ENCODE measurements at regions not wholly inside any gene's neighbourhood (a gene's known extent, or its start where the extent isn't known, plus 50 kb on each side); places are given as distances from the start of the nearest gene placed in this dataset.
"Not testable (repeated sequence)": the region's sequence is repeated elsewhere in the genome, so short reads cannot be mapped to it uniquely, and the experiment has no call there.

GRCh38 chr4:117916728-117917127 is 117.6 kb upstream of the NDST3 start:
- no peaks in the 10 kb centered on the region for H3K9me3 ChIP-seq
- intact Hi-C loops (cut with DNase I; ENCODE audit: low total_unique reads): no loop called here
- in situ Hi-C loops (cut with MboI; ENCODE audit: low pct_ligation_motif_present in 1 of 4, low pct_unique_long_range_greater_than_20kb in 1 of 4, low sequenced_read_pairs in 3 of 4): no loop called here
- DNase-seq: no peak
- H3K27ac ChIP-seq: no peak overlapping the region
- WGBS, 2 donors (ENCODE audit: low coverage in 1 of 2): 94% methylated on average over 4 of the region's 4 CpGs; no CpG with 5 or more reads in 1 of the 2 donors
- no peak for TF ChIP-seq CTCF (IDR thresholded peaks at IDR 0.05)
- no peak for TF ChIP-seq POLR2A (IDR thresholded peaks at IDR 0.05)
- TF ChIP-seq EP300 (IDR thresholded peaks at IDR 0.05; ENCODE audit: low read depth): no peak
- no peak for TF ChIP-seq POLR2AphosphoS5 (IDR thresholded peaks at IDR 0.05)
- H3K36me3 ChIP-seq: no peaks in the 10 kb centered on the region
- no peaks in the 10 kb centered on the region for H3K27me3 ChIP-seq
- H3K4me1 ChIP-seq: no peaks in the 10 kb centered on the region
- H3K4me3 ChIP-seq: no peak overlapping the region

DNA sequence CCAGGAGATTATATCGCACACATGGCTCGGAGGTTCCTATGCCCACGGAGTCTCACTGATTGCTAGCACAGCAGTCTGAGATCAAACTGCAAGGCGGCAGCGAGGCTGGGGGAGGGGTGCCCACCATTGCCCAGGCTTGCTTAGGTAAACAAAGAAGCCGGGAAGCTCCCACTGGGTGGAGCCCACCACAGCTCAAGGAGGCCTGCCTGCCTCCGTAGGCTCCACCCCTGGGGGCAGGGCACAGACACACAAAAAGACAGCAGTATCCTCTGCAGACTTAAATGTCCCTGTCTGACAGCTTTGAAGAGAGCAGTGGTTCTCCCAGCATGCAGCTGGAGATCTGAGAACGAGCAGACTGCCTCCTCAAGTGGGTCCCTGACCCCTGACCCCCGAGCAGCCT is 112.0 kb upstream of the NDST3 start:
- H3K27ac ChIP-seq; DNase-seq; H3K9me3 ChIP-seq; H3K36me3 ChIP-seq; H3K27me3 ChIP-seq; H3K4me3 ChIP-seq; H3K4me1 ChIP-seq; intact Hi-C loops (cut with DNase I; ENCODE audit: low total_unique reads); in situ Hi-C loops (cut with MboI; ENCODE audit: low pct_ligation_motif_present in 1 of 4, low pct_unique_long_range_greater_than_20kb in 1 of 4, low sequenced_read_pairs in 3 of 4): not testable (repeated sequence)
- 75% methylated on average over 8 of the region's 9 CpGs; no CpG with 5 or more reads in 1 of the 2 donors for WGBS, 2 donors (ENCODE audit: low coverage in 1 of 2)

GRCh38 chr4:117927823-117928222 is 106.5 kb upstream of the NDST3 start:
- H3K27ac ChIP-seq; DNase-seq; H3K4me1 ChIP-seq; H3K9me3 ChIP-seq; H3K36me3 ChIP-seq; in situ Hi-C loops (cut with MboI; ENCODE audit: low pct_ligation_motif_present in 1 of 4, low pct_unique_long_range_greater_than_20kb in 1 of 4, low sequenced_read_pairs in 3 of 4); H3K27me3 ChIP-seq; intact Hi-C loops (cut with DNase I; ENCODE audit: low total_unique reads); H3K4me3 ChIP-seq: not testable (repeated sequence)
- 89 to 95% methylated on average over 2 of the region's 2 CpGs for WGBS, 2 donors (ENCODE audit: low coverage in 1 of 2)

DNA sequence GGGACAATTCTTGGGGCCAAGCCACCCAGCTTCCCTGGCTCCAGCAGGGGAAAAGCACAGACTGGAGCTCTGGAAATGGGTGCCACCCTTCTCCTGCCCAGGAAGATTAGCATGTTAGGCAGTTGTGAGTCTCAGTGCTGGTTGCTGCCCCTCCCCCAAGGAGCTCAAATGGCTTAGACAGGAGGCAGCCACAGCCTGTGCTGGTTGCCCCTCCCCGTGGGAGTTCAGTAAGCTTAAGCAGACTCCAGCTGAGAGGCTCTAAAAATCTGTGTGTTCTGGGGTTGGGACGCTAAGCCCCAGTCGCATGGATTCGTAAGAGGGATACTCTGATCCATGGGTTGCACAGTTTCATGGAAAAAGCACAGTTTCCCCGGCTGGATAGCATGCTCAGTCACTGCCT is 92.7 kb upstream of the NDST3 start:
- no peak for TF ChIP-seq EP300 (IDR thresholded peaks at IDR 0.05; ENCODE audit: low read depth)
- no peak for TF ChIP-seq CTCF (IDR thresholded peaks at IDR 0.05)
- TF ChIP-seq POLR2A (IDR thresholded peaks at IDR 0.05): no peak
- TF ChIP-seq POLR2AphosphoS5 (IDR thresholded peaks at IDR 0.05): no peak

DNA sequence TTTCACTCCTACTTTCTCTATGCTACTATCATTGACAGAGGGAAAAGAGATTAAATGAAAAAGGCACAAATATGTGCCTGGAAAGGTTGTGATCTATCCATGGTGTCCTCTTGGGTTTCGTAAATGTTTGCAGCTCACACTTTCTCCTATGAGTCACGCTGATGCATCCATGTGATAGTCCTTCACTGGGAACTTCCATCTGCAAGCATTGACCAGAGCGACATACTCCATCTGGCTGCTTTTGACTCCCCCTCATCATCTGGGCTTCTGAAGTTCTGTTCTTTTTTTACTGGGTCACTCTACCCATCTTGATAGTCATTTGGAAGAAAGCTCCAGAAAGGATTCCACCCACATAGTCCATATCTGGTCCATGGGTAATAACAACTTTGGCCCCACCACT is 84.7 kb upstream of the NDST3 start:
- no peak overlapping the region for H3K27ac ChIP-seq
- TF ChIP-seq POLR2AphosphoS5 (IDR thresholded peaks at IDR 0.05) (no peak), CTCF (IDR thresholded peaks at IDR 0.05) (no peak), EP300 (IDR thresholded peaks at IDR 0.05; ENCODE audit: low read depth) (no peak), POLR2A (IDR thresholded peaks at IDR 0.05) (no peak)
- WGBS, 2 donors (ENCODE audit: low coverage in 1 of 2): 56 to 57% methylated on average over 3 of the region's 3 CpGs
- no peaks in the 10 kb centered on the region for H3K4me1 ChIP-seq
- H3K9me3 ChIP-seq: no peaks in the 10 kb centered on the region
- H3K36me3 ChIP-seq: no peaks in the 10 kb centered on the region
- intact Hi-C loops (cut with DNase I; ENCODE audit: low total_unique reads): no loop called here
- DNase-seq: no peak
- H3K27me3 ChIP-seq: no peaks in the 10 kb centered on the region
- no peak overlapping the region for H3K4me3 ChIP-seq
- in situ Hi-C loops (cut with MboI; ENCODE audit: low pct_ligation_motif_present in 1 of 4, low pct_unique_long_range_greater_than_20kb in 1 of 4, low sequenced_read_pairs in 3 of 4): no loop called here

More for the DNA sequence above, 92.7 kb upstream of the NDST3 start:
- Histone ChIP-seq H3K4me3 (no peak overlapping the region), H3K4me1 (no peaks in the 10 kb centered on the region), H3K27me3 (no peaks in the 10 kb centered on the region), H3K9me3 (peaks cover 0 to 4% of the 10 kb centered on the region in 2 donors), H3K36me3 (no peaks in the 10 kb centered on the region), H3K27ac (no peak overlapping the region)
- WGBS, 2 donors (ENCODE audit: low coverage in 1 of 2): 77% methylated on average over 5 of the region's 5 CpGs; no CpG with 5 or more reads in 1 of the 2 donors
- intact Hi-C loops (cut with DNase I; ENCODE audit: low total_unique reads) (no loop called here), in situ Hi-C loops (cut with MboI; ENCODE audit: low pct_ligation_motif_present in 1 of 4, low pct_unique_long_range_greater_than_20kb in 1 of 4, low sequenced_read_pairs in 3 of 4) (no loop called here)
- DNase-seq: no peak

Measured in transverse colon (tissue), 4 donors.